Calu3 (cell line): ENCODE measurements at regions not wholly inside any gene's neighbourhood (a gene's known extent, or its start where the extent isn't known, plus 50 kb on each side); places are given as distances from the start of the nearest gene placed in this dataset.

Experiments
- BruUV-seq: library from RNA; stranded (reverse); fragments of 400-500 nt; replicated peaks from 2 replicates; lab custom pipeline; 2021; lab: Mats Ljungman, UMichigan
- CTCF ChIA-PET: fragments of 300-600 bp; sonication (Branson Sonifier 250); formaldehyde crosslinking; loops from one replicate; lab custom pipeline; 2022; ENCODE audit warnings: antibody characterized with exemption; lab: Charles Lee
- DNase-seq: peaks from one replicate; pipeline ENCODE4 v3.0.0; 2022
- H3K27ac Mint-ChIP-seq: one replicate; pipeline ENCODE4 v1.8.0; 2022; ENCODE audit warnings: mixed read lengths; ENCODE audit not compliant: unreplicated experiment
- H3K27me3 Mint-ChIP-seq: one replicate; pipeline ENCODE4 v1.8.0; 2022; ENCODE audit warnings: mixed read lengths; ENCODE audit not compliant: unreplicated experiment
- H3K36me3 Mint-ChIP-seq: one replicate; pipeline ENCODE4 v1.8.0; 2022; ENCODE audit warnings: mild to moderate bottlenecking, moderate library complexity, mixed read lengths; ENCODE audit not compliant: insufficient read depth, unreplicated experiment
- H3K4me1 Mint-ChIP-seq: one replicate; pipeline ENCODE4 v1.8.0; 2022; ENCODE audit warnings: mild to moderate bottlenecking, low read depth, mixed read lengths; ENCODE audit not compliant: unreplicated experiment
- H3K4me3 Mint-ChIP-seq: one replicate; pipeline ENCODE4 v1.8.0; 2022; ENCODE audit warnings: mild to moderate bottlenecking, low read depth, moderate library complexity, mixed read lengths; ENCODE audit not compliant: unreplicated experiment
- H3K9me3 Mint-ChIP-seq: one replicate; pipeline ENCODE4 v1.8.0; 2022; ENCODE audit warnings: low read depth, mixed read lengths; ENCODE audit not compliant: unreplicated experiment
- CTCF ChIP-seq: fragments of 200-600 bp; IDR thresholded peaks from one replicate; pipeline ENCODE4 v1.8.0; 2022; ENCODE audit warnings: antibody characterized with exemption; ENCODE audit not compliant: unreplicated experiment
- intact Hi-C: fragments of 100-400 bp; cut with micrococcal nuclease; formaldehyde crosslinking; loops from one replicate; pipeline ENCODE4 v1.10.0; 2022; ENCODE audit not compliant: unreplicated experiment

- no peak for TF ChIP-seq CTCF
- Mint-ChIP-seq H3K4me1 (no peaks in the 10 kb centered on the region), H3K36me3 (no peaks in the 10 kb centered on the region), H3K27ac (no peak overlapping the region), H3K9me3 (no peaks in the 10 kb centered on the region), H3K27me3 (no peaks in the 10 kb centered on the region), H3K4me3 (no peak overlapping the region)
- CTCF ChIA-PET: no interaction called here
- no TSS peak for BruUV-seq
- DNase-seq: no peak
- intact Hi-C loops: no loop called here
Measured at GRCh38 chr5:59999056-59999455, 105.5 kb upstream of the PDE4D start.

- no peak overlapping the region for H3K4me3 Mint-ChIP-seq
- CTCF ChIA-PET: no interaction called here
- no peaks in the 10 kb centered on the region for H3K36me3 Mint-ChIP-seq
- no peaks in the 10 kb centered on the region for H3K9me3 Mint-ChIP-seq
- intact Hi-C loops: no loop called here
- no peak overlapping the region for H3K27ac Mint-ChIP-seq
- H3K27me3 Mint-ChIP-seq: peaks cover 10% of the 10 kb centered on the region
- H3K4me1 Mint-ChIP-seq: no peaks in the 10 kb centered on the region
- TF ChIP-seq CTCF: no peak
- no TSS peak for BruUV-seq
- DNase-seq: no peak
Measured at GRCh38 chr5:59992206-59992605, 98.7 kb upstream of the PDE4D start.

GRCh38 chr5:59988396-59988795 is 94.9 kb upstream of the PDE4D start:
- no TSS peak for BruUV-seq
- intact Hi-C loops: no loop called here
- H3K27me3 Mint-ChIP-seq: peaks cover 10% of the 10 kb centered on the region
- no peak overlapping the region for H3K27ac Mint-ChIP-seq
- H3K9me3 Mint-ChIP-seq: no peaks in the 10 kb centered on the region
- no peak overlapping the region for H3K4me3 Mint-ChIP-seq
- no peaks in the 10 kb centered on the region for H3K4me1 Mint-ChIP-seq
- CTCF ChIA-PET: no interaction called here
- no peaks in the 10 kb centered on the region for H3K36me3 Mint-ChIP-seq
- no peak for DNase-seq
- TF ChIP-seq CTCF: no peak

- Mint-ChIP-seq H3K27me3 (peaks cover 20% of the 10 kb centered on the region), H3K36me3 (no peaks in the 10 kb centered on the region), H3K27ac (no peak overlapping the region), H3K4me1 (no peaks in the 10 kb centered on the region), H3K9me3 (no peaks in the 10 kb centered on the region), H3K4me3 (no peak overlapping the region)
- intact Hi-C loops: no loop called here
- no TSS peak for BruUV-seq
- CTCF ChIA-PET: no interaction called here
- no peak for TF ChIP-seq CTCF
- no peak for DNase-seq
Measured at GRCh38 chr5:59976342-59976741, 82.8 kb upstream of the PDE4D start.
